RWPE2 (cell line): ENCODE measurements at regions not wholly inside any gene's neighbourhood (a gene's known extent, or its start where the extent isn't known, plus 50 kb on each side); places are given as distances from the start of the nearest gene placed in this dataset.

ENCODE experiments used
- ATAC-seq: fragments of 200-7000 bp; cut with Tn5 transposase; 3 replicates; pipeline ENCODE4 v1.9.1; 2021; ENCODE audit warnings: low read depth
- DNase-seq: peaks from one replicate; pipeline ENCODE4 v3.0.0-alpha.2; 2020; ENCODE audit warnings: low spot score
- H3K27ac ChIP-seq: fragments of 450-650 bp; 2 replicates; pipeline ENCODE4 v1.5.1; 2017; ENCODE audit warnings: mild to moderate bottlenecking; ENCODE audit not compliant: poor library complexity, severe bottlenecking
- H3K27me3 ChIP-seq: fragments of 250-450 bp; sonication (Bioruptor Pico); 2 replicates; pipeline ENCODE4 v1.5.1; 2021; ENCODE audit warnings: mild to moderate bottlenecking, moderate library complexity; ENCODE audit not compliant: insufficient read depth, poor library complexity, severe bottlenecking
- H3K36me3 ChIP-seq: fragments of 250-450 bp; sonication (Bioruptor Pico); 2 replicates; pipeline ENCODE4 v1.5.1; 2020; ENCODE audit warnings: low read depth, mild to moderate bottlenecking, moderate library complexity
- H3K4me1 ChIP-seq: fragments of 250-450 bp; sonication (Bioruptor Pico); 2 replicates; pipeline ENCODE4 v1.5.1; 2021; ENCODE audit warnings: mild to moderate bottlenecking, moderate library complexity; ENCODE audit not compliant: insufficient read depth, poor library complexity, severe bottlenecking
- H3K4me3 ChIP-seq: fragments of 250-450 bp; sonication (Bioruptor Pico); 2 replicates; pipeline ENCODE4 v1.5.1; 2021; ENCODE audit warnings: mild to moderate bottlenecking, moderate library complexity; ENCODE audit not compliant: severe bottlenecking
- H3K9me3 ChIP-seq: fragments of 250-450 bp; sonication (Bioruptor Pico); 2 replicates; pipeline ENCODE4 v1.5.1; 2021; ENCODE audit warnings: mild to moderate bottlenecking, moderate library complexity; ENCODE audit not compliant: severe bottlenecking
- CTCF ChIP-seq: fragments of 450-650 bp; IDR thresholded peaks from one replicate; pipeline ENCODE4 v1.5.1; 2017; ENCODE audit warnings: mild to moderate bottlenecking, moderate library complexity; ENCODE audit not compliant: poor library complexity, severe bottlenecking

- Histone ChIP-seq H3K27me3 (no peaks in the 10 kb centered on the region), H3K36me3 (no peaks in the 10 kb centered on the region), H3K9me3 (no peaks in the 10 kb centered on the region), H3K27ac (no peak overlapping the region), H3K4me3 (no peak overlapping the region), H3K4me1 (no peaks in the 10 kb centered on the region)
- no peak for DNase-seq
- ATAC-seq: no peak
- TF ChIP-seq CTCF: no peak
These were observed 409.9 kb downstream of the TMEM135 start for GRCh38 chr11:87447606-87448005.

- ATAC-seq (peak; percentile 64; the same call in 2 of the 3 replicates), DNase-seq (no peak)
- Histone ChIP-seq H3K4me3 (no peak overlapping the region), H3K27ac (no peak overlapping the region), H3K4me1 (no peaks in the 10 kb centered on the region), H3K9me3 (no peaks in the 10 kb centered on the region), H3K27me3 (no peaks in the 10 kb centered on the region), H3K36me3 (no peaks in the 10 kb centered on the region)
- no peak for TF ChIP-seq CTCF
These were observed 407.3 kb downstream of the TMEM135 start for GRCh38 chr11:87444993-87445392.

- DNase-seq (no peak), ATAC-seq (no peak)
- Histone ChIP-seq H3K9me3 (no peaks in the 10 kb centered on the region), H3K27ac (no peak overlapping the region), H3K4me1 (no peaks in the 10 kb centered on the region), H3K36me3 (no peaks in the 10 kb centered on the region), H3K27me3 (no peaks in the 10 kb centered on the region), H3K4me3 (no peak overlapping the region)
- no peak for TF ChIP-seq CTCF
These were observed 406.0 kb downstream of the TMEM135 start for GRCh38 chr11:87443707-87444106.

- DNase-seq: no peak
- no peaks in the 10 kb centered on the region for H3K9me3 ChIP-seq
- no peak overlapping the region for H3K27ac ChIP-seq
- no peak for ATAC-seq
- H3K27me3 ChIP-seq: no peaks in the 10 kb centered on the region
- H3K4me3 ChIP-seq: no peak overlapping the region
- peaks cover 5% of the 10 kb centered on the region for H3K4me1 ChIP-seq
- TF ChIP-seq CTCF: no peak
- H3K36me3 ChIP-seq: no peaks in the 10 kb centered on the region
These were observed 402.5 kb downstream of the TMEM135 start for GRCh38 chr11:87440076-87440770.

- DNase-seq: no peak
- no peak for ATAC-seq
- no peaks in the 10 kb centered on the region for H3K36me3 ChIP-seq
- H3K27ac ChIP-seq: peak overlapping the region; percentile 58
- no peaks in the 10 kb centered on the region for H3K9me3 ChIP-seq
- peaks cover 5% of the 10 kb centered on the region for H3K4me1 ChIP-seq
- H3K27me3 ChIP-seq: no peaks in the 10 kb centered on the region
- no peak for TF ChIP-seq CTCF
- H3K4me3 ChIP-seq: no peak overlapping the region
These were observed 400.7 kb downstream of the TMEM135 start for GRCh38 chr11:87438416-87438815.
